Midbrain (tissue), 1 donor: ENCODE measurements at regions not wholly inside any gene's neighbourhood (a gene's known extent, or its start where the extent isn't known, plus 50 kb on each side); places are given as distances from the start of the nearest gene placed in this dataset.

Experiments used
- DNase-seq: peaks from one replicate; lab custom pipeline; 2025; lab: John Stamatoyannopoulos, UW

DNA sequence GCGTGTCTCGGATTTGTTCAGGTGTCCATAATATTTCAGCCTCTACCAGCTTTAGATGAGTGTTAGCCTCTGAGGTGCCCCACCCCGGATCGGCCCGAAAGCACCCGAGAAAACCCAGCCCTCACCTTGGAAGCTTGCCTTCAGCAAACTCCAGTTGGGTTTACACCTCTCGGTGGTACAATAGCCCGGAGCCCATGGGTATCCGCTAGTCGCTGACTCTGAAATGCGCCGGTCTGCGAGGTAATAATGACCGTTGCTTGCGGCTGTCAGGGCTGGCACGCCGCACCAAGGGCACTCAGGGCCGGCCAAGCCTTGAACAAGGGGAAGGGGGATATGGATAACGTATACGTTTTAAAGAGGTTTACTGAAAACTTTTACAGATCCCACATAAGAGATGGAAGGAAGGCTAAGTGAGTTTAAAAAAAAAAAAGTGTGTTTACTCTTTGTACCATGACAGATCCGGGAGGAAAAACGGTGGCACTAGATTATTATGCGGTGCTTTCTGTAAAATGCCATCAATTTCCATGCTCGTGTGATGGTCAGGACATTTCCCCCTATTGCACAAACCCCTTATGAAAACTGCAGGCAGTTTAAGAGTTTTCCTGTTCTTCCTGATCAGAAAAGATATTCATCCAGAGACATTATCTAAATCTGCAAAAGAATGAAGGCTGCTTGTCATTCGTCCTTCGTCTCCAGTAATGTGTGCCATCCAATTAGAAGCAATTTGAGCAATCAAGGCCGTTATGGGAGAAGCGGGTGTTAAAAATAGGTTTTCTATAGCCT lies 124.2 kb downstream of the TMEM161B start:
- peak; percentile 51 for DNase-seq

DNA sequence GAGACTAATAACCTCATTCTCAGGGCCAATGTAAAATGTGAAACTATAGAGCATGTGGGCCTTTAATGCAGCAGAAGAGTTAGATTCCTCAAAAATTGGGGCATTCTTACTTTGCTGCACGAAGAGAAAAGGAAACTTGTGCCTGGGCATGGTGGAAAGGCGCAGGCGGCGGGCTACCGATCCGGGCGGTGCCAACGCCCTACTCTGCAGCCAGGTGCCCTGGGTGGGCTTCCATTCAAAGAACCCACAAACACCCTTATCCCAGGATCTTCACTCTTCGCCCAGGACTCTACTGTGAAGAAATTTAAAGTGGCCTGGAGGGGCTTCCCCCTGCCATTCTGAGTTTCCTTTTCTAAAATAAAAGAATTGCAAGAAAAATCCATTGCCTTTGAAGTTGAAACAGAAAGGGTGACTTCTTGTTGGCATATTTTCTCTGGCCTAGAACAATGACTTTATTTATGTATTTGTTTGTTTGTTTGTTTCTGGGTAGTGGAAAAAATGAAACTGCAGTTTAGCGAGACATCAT lies 124.9 kb downstream of the TMEM161B start:
- peak; percentile 62 for DNase-seq

DNA sequence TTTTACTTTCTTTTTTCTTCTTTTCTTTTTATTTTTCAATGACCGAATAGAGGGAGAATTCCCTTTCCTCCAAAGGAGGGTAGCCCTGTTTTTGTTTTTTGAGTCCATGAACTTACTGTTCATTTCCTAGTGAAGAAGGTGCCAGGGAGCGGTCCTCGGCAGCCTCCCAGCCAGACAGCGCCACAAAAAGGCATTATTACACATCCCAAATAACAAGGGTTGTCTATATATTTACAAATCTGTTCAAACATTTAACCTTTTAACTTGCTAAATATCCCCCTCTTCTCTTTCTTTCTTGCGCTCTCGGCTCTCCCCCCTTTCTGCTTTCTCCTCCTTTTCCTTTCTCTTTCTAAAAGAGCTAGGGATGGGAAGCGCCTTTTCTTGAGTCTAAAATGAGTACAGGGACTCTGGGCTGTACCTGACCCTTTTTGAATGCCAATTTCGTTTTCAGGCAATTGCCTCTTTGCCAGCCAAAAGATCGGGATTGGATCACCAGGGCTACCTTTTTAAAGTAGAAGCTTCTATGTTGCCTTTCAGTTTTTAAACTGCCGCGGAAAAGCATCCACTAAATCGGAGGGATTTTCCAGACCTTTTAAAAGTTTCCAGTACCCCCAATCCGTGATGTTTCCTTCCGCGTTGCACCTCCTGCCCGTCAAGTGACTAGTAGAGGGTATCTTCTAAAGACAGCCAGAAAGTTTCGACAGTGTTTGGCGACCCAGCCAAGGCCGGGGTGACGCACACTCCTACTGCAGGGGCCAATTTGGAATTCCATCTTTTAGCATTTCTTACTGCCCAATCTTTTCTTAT lies 125.6 kb downstream of the TMEM161B start:
- peak; percentile 64 for DNase-seq

DNA sequence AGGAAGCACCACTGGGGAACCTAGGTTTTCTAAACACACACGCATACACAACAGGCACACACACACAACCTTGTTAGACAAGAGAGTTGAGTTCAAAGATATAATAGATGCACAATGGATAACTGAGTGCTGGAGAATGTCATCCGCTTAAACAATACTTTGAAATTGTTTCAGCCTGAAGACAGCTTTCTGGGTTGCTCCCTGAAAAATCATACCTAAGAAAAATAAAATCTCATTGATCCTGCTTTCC lies 126.1 kb downstream of the TMEM161B start:
- no peak for DNase-seq

DNA sequence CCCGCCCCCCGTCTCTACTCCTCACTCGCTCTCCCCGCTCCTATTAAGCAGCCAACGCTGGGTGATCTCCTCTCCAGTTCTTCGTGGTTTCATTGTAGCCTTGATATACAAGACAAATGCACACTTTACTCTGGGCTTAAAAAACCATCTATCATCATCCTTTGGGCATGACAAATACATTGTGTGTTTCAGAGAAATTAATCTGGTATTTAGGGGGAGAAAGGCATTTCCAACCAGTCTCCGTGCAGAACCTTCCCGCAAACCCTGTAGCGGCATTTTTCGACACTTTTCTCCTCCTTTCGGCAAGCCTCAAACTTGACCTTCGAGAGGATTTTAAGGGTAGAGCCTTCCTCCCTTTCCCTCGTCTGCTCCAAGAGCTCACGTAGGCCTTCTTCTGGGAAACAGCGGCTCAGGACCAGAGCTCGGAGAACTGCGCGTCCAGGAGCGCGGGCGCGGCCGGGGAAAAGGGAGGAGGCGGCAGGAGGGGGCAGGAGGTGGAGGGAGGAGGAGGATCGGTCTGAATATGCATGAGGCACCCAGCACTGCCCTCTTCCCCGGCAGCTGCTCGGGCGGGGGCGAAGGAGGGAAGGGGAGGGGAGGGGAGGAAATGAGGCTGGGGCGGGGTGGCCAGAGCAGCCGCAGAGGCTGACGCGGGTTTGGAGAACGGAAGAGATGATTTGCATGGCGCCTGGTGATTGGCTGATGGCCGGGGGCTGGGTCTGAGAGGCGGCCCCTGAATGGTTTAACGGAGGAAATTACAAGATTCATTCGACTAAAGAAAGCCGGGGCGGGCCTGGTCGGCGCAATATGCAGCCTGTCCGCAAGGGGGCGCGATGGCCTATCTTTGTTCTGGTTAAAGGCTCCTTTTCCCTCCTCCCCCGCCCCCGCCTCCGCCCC lies 127.5 kb downstream of the TMEM161B start:
- peak; percentile 99 for DNase-seq

DNA sequence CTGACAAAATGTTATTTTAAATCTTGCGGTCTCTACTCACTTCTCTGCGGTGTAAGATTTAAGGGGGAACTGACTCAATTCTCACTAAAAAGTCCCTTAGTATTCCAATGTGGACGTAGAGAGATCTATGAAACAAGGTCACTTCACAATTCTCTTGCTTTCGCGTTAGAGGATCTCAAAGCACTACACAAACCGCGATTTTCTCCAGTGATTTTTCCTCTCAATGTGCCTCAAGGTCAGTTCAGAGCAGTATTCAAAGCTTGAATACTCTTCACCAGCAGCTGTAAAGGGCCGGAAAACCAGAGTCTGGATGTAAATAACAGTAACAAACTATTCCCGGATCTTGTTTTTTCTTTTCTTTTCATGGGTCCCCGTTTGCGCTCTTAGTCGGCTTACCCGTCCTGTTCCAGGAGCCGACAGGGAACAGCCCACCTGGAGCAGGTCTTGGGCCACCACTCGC lies 128.2 kb downstream of the TMEM161B start:
- DNase-seq, result peak; percentile 74

DNA sequence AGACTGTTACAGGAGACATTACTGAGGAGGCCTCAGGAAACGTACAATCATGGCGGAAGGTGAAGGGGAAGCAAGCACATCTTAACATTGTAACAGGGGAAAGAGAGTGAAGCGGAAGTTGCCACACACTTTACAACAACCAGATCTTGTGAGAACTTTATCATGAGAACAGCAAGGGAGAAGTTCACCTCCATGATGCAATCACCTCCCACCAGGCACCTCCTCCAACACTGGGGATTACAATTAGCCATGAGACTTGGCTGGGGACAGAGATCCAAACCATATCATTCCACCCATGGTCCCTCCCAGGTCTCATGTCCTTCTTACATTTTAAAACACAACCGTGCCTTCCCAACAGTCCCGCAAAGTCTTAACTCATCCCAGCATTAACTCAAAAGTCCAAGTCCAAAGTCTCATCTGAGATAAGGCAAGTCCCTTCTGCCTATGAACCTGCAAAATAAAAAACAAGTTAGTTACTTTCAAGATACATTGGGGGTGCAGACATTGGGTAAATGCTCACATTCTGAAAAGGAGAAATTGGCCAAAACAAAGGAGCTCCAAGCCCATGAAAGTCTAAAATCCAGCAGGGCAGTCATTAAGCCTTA lies 138.3 kb downstream of the TMEM161B start:
- DNase-seq, result no peak

DNA sequence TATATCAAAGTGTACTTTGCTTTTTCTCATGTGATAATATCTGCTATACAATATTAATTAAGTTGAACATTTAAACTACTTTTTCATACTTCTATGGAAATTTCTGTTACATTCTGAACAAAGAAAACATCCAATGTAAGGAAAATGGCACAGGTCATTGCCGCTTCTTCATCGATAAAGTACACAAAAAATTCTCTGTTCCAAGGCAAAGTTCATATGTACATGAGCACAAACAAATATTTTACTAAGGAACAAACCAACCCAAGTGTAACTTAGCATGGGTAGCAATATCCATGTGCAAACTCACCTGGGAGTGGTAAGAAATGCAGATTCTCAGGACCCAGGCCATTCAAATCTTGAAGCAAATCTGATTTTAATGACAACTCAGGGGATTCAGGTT lies 139.8 kb downstream of the TMEM161B start:
- DNase-seq, result no peak

DNA sequence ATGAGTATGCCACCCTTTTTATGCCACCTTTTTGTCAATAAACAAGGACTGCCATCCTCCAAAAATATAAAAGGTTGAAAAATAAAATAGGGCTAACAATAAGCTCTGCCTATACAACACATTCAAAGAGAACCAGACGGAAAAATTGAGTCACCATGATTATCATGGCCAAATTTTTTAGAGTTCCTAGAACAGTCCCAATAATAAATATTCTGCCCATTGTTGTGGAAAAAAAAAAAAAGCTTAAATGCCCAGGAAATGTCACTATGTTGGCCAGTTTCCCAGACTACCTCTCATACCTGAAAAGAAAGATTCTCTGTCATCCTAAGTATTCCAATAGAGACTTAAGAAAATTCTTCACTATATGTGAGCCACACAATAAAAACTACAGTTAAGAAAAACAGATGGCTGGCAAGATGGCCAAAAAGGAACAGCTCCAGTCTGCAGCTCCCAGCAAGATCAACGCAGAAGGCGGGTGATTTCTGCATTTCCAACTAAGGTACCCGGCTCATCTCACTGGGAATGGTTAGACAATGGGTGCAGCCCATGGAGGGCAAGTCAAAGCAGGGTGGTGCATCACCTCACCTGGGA lies 149.0 kb downstream of the TMEM161B start:
- no peak for DNase-seq

DNA sequence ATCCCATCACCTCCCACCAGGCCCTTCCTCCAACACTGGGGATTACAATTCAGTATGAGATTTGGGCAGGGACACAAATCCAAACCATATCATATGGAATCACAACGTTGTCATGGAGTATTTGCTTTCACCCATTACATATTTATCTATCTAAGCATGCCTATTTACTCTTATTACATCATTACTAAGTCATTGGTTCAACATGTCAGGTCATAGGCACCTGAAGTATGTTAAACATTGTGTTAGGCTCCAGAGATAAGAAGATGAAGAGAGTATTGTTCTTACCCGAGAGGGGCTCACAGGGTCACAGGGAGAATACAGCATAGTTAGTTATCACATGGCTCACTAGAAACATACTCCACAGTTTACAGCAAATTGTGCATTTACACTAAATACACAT lies 150.5 kb downstream of the TMEM161B start:
- DNase-seq, result no peak

DNA sequence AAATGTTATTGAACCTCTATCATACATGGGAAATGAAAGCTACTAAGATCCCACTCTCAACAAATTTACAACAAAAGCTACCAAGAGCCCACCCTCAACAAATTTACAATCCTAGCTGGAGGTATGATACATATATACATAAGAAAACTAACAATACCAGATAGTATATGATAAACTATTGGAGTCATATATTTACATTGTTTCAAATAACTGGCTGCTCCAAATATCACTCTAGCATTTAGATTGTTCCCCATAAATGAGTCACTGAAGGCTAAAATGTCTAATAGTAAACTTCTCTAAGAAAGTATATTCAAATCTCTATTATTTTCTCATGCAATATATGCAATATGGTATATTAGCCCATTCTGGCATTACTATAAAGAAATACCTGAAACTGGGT lies 151.1 kb downstream of the TMEM161B start:
- DNase-seq, result no peak

DNA sequence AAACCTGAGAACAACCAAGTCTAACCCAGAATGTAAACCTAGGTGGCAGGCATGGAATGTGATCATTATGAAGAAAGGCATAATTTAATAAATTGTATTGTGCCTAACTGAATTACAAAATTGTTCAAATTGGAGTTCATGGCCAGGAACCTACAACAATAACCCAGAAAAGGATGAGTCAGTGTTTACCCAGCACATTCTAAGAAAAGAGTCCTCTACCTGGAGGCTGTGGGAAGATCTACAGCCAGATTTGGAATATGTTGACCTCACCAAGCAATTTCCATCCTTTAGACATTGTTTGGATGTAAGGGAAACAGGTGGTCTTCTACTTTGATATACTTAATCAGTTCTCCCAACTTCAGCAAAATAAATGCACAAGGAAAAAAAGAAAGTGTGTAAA lies 152.2 kb downstream of the TMEM161B start:
- no peak for DNase-seq

DNA sequence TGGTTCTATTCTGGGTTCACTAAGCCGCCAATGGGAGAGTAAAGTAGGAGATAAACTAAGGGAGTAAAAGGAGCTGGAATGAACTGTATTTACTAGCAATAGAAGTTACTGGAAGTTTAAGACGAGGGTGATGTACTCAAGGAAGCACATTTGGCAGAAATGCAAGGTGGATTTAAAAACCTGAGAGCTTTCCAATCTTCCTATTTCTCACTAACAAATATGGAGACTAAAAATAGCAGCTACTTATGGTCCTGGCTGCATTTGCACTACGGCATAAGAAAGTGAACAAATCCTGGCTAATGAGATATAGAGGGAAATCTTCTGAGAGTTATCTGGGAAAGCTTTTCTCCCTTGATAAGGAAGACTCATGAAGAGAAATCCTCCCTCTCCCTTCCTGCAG lies 153.4 kb downstream of the TMEM161B start:
- DNase-seq, result no peak

DNA sequence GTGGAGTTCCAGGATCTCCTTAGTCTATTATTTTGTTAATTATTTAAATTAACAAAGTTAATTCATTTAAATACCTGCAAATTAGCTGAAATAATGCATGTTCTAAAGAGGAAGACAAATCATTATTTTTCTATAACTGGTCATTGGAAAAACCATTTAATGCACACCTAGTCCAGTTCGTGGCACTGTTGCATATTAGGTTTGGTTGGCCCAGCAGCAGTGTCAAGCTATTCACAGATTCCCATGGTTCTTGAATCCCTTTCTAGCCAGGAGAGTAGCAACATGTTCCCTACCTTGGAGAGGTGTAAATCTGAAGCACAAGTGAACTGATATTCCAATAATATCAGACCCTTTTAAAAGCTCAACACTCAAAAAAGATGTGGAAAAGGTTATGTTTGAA lies 155.2 kb downstream of the TMEM161B start:
- no peak for DNase-seq

DNA sequence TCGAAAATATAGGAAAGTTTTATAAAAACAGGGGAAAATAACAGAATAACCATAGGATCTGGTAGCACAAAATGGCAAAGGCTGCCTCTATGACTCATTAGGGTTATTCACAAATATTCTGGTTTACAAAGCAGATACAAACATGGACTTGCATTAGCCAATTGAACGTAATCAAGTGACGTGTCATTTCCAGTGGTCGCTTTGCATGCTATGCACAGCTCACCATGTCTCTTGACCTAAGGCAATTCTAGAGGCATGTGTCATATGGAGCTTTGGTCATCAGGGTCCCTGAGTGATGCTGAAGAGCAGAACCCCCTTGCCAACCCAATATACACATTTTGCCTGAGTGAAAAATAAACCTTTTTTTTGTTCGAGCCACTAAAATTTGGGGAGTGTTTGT lies 158.8 kb downstream of the TMEM161B start:
- DNase-seq, result no peak

DNA sequence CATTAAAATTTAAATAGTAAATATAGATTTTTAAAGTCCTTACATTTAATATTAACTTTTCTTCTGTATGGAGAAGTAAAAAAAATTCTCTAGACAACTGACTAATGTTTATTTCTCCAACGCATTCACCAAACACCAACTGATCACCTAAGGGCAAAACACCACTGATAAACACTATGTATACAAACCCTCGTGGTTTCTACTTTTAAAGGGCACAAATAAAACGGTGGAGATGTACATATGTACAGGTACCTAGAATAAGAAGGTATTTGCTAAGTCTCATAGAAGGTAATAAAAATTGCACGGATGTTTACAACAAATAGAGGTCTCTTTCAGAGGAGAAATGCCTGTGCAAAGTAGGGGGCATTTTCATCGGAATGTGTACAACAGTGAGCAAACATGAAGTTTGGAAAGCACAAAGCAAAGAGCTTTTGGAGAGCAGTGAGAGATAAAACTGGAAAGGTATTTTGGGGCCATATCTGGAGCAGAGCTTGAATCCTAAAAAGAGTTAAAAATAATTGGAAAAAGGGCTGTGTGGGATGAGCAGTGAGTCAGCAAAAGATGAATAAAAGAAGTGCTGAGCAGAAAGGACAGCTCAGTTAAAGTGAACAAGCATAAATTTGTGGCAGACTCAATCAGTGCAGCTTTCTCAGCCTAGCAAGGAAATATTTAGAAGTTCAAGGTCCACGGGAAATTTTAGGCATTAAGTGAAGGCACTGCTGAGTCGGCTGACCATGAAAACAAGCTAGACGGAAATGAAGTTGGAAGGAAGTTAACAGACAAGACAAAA lies 160.0 kb downstream of the TMEM161B start:
- no peak for DNase-seq

DNA sequence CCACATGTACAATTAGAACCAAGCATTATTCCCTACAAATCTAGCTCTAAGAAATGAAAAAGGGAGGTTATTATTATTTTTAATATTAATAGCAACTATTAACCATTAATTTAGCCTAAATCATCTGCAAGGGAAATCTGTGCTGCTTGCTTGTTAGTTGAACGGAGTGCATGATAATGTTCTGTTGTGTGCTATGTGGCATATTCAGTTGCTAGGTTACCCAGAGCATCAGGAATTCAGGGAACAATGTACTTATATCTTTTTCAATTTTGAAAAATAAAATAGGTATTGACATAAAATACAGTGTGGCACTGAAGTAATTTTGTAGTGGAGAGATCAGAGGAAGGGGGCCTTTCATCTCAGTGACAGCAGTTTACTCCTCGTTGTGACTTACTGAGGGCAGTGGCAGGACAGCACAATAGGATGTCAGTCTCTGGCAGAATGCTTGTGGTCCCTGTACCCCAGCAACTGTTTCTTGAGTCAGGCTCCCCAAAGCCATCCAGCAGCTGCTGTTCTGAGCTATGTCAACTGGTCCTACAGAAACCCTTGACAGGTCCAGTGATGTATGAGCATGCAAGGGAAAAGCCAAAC lies 173.6 kb downstream of the TMEM161B start:
- DNase-seq, result no peak

DNA sequence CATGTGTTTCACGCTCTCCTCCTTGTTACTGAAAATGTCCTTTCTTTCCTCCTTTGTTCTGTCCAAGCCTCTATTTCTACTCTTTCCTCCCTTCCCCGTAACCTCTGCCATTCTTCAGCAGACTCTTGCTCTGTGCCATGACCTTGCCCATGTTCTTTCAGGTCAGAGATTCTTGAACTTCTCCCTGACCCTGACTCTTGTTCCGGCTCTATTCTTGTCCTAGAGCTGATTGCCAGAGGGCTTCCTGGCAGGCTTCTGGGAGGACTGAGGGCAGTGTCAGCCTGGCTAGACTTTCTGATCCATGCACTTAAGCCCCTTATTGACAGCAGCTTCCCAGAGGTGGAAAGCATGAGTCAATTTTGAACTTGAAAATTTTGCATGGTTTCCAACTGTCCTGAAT lies 174.2 kb downstream of the TMEM161B start:
- no peak for DNase-seq

DNA sequence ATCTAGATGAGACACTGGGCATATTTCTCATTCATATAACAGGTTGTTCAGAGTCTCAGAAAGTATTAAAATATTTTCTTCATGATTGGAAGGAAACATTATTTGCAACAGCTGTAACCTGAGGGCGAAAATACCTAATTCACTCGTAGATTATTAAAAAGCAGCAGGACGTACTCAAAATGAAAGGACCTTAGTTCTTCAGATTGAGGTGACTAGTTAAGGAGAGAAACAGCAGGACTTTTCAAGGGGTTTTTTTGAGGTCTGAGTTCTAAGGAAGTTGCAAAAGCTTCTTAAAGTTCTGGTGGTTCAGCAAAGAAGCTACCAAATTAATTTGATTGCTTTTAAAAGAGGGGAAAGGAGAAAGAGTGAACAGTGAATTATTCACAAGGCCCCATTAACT lies 174.9 kb downstream of the TMEM161B start:
- DNase-seq, result peak; percentile 34

DNA sequence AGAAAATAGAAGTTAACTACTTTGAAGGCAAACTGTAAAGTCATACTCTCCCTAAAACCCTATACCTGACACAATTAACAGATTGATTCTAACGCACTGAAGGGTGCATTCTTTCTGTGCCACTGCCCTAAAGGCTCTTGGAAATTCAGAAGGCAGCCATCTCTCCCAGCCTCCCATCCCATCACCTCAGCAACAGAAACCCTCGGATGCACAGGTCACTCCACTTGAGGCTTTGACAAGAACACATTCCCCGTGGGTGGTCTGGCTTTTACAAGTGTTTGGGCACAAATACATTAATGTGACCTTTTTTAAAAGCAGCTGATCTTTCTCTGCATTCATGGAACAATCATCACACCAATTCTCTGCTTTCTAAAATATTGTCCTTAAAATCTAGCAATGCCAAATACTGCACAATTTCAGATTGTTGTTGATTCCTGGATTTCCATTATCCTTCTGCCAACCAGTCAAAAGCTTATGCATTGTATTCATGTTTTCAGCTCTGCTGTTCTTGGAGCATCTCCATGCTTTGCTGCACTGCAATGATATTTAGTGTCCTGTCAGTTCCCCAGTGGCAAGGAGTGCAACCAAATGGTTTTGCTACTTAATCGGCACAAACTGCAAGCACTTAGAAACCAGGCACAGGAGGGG lies 175.6 kb downstream of the TMEM161B start:
- DNase-seq, result peak; percentile 45
